Upper lobe of left lung (tissue), 6 donors: ENCODE measurements at regions not wholly inside any gene's neighbourhood (a gene's known extent, or its start where the extent isn't known, plus 50 kb on each side); places are given as distances from the start of the nearest gene placed in this dataset.

Experiments used
- ATAC-seq, 2 donors: fragments of 200-7000 bp; cut with Tn5 transposase; one replicate each; pipeline ENCODE4 v1.9.1; 2022; ENCODE audit warnings: mild to moderate bottlenecking in 2 of 2, moderate library complexity in 2 of 2; ENCODE audit not compliant: low FRiP score in 2 of 2
- DNase-seq, 2 donors: peaks; one replicate each; pipeline ENCODE4 v3.0.0-alpha.2; 2019 to 2020
- H3K27ac ChIP-seq, 4 donors: fragments of 200-600 bp; sonication (generic); one replicate each; pipeline ENCODE4 v1.5.1; 2016 to 2019
- H3K27me3 ChIP-seq, 4 donors: fragments of 200-600 bp; sonication (generic); one replicate each; pipeline ENCODE4 v1.5.1; 2017 to 2019
- H3K36me3 ChIP-seq, 4 donors: fragments of 200-600 bp; sonication (generic); one replicate each; pipeline ENCODE4 v1.5.1; 2016 to 2019
- H3K4me1 ChIP-seq, 4 donors: fragments of 200-600 bp; sonication (generic); one replicate each; pipeline ENCODE4 v1.5.1; 2018 to 2019
- H3K4me3 ChIP-seq, 4 donors: fragments of 200-600 bp; sonication (generic); one replicate each; pipeline ENCODE4 v1.5.1; 2017 to 2019; ENCODE audit warnings: mild to moderate bottlenecking in 2 of 4, moderate library complexity in 1 of 4
- H3K9me3 ChIP-seq, 4 donors: fragments of 200-600 bp; sonication (generic); one replicate each; pipeline ENCODE4 v1.5.1; 2018 to 2019
- EP300 ChIP-seq, 4 donors: sonication (generic); formaldehyde crosslinking; IDR thresholded peaks; one replicate each; pipeline ENCODE4 v1.5.1; 2017; ENCODE audit warnings: antibody characterized with exemption in 4 of 4, control low read depth in 2 of 4
- POLR2A ChIP-seq, 4 donors: fragments of 450-650 bp; IDR thresholded peaks; one replicate each; pipeline ENCODE4 v1.5.1; 2016 to 2017; ENCODE audit warnings: antibody characterized with exemption in 4 of 4, mild to moderate bottlenecking in 2 of 4
- POLR2AphosphoS5 ChIP-seq, 2 donors: sonication (generic); formaldehyde crosslinking; IDR thresholded peaks; one replicate each; pipeline ENCODE4 v1.5.1; 2017; ENCODE audit warnings: antibody characterized with exemption in 2 of 2
- WGBS, 2 donors: methylation state at CpG; one replicate each; pipeline ENCODE4 v1.1.5; 2017 to 2018; 5-methylcytosine and 5-hydroxymethylcytosine counted together
- TF ChIP-seq, protein P1 (sequence below), 6 experiments: fragments of 450-650 bp in 4 of 6; fragments of 200-600 bp in 2 of 6; sonication (generic) in 2 of 6; IDR thresholded peaks; one replicate each; pipeline ENCODE4 v1.5.1; 2016 to 2019; ENCODE audit warnings: antibody characterized with exemption in 6 of 6
- donor health status: DM: no; HTN: no; CAD: no; lungs with moderate emphysema.
- donor health status: DM: no; HTN: yes; CAD: no; lungs with severe emphysema.

DNA sequence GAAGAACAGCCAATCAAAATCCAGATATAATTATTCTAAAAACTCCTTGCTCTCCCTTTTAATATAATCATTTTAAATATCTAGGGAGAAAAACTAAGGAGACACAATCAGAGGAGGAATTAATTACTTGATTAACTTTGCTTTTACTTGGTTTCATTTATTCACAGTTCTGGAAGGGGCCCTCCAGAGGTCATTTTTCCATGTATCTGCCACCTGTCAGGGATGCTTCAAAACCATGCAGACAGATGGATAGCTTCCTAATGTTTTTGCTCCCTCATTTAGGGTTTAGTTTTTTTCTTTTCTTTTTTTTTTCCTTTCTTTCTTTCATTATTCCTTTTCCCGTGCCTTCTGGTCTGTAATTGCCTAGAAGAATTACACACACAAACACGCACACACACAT, 438.1 kb upstream of the ARPP21 start:
- no peaks in the 10 kb centered on the region for H3K36me3 ChIP-seq
- 74 to 78% methylated on average over 2 of the region's 2 CpGs for WGBS, 2 donors
- DNase-seq (no peak), ATAC-seq (no peak)
- no peak overlapping the region for H3K4me3 ChIP-seq
- no peak for TF ChIP-seq POLR2A (IDR thresholded peaks at IDR 0.05)
- no peak for TF ChIP-seq POLR2AphosphoS5 (IDR thresholded peaks at IDR 0.05)
- TF ChIP-seq EP300 (IDR thresholded peaks at IDR 0.05), result no peak
- TF ChIP-seq, protein P1, sequence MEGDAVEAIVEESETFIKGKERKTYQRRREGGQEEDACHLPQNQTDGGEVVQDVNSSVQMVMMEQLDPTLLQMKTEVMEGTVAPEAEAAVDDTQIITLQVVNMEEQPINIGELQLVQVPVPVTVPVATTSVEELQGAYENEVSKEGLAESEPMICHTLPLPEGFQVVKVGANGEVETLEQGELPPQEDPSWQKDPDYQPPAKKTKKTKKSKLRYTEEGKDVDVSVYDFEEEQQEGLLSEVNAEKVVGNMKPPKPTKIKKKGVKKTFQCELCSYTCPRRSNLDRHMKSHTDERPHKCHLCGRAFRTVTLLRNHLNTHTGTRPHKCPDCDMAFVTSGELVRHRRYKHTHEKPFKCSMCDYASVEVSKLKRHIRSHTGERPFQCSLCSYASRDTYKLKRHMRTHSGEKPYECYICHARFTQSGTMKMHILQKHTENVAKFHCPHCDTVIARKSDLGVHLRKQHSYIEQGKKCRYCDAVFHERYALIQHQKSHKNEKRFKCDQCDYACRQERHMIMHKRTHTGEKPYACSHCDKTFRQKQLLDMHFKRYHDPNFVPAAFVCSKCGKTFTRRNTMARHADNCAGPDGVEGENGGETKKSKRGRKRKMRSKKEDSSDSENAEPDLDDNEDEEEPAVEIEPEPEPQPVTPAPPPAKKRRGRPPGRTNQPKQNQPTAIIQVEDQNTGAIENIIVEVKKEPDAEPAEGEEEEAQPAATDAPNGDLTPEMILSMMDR (IDR thresholded peaks at IDR 0.05), result no peak
- no peaks in the 10 kb centered on the region for H3K4me1 ChIP-seq
- no peaks in the 10 kb centered on the region for H3K9me3 ChIP-seq
- no peak overlapping the region for H3K27ac ChIP-seq
- no peaks in the 10 kb centered on the region for H3K27me3 ChIP-seq

DNA sequence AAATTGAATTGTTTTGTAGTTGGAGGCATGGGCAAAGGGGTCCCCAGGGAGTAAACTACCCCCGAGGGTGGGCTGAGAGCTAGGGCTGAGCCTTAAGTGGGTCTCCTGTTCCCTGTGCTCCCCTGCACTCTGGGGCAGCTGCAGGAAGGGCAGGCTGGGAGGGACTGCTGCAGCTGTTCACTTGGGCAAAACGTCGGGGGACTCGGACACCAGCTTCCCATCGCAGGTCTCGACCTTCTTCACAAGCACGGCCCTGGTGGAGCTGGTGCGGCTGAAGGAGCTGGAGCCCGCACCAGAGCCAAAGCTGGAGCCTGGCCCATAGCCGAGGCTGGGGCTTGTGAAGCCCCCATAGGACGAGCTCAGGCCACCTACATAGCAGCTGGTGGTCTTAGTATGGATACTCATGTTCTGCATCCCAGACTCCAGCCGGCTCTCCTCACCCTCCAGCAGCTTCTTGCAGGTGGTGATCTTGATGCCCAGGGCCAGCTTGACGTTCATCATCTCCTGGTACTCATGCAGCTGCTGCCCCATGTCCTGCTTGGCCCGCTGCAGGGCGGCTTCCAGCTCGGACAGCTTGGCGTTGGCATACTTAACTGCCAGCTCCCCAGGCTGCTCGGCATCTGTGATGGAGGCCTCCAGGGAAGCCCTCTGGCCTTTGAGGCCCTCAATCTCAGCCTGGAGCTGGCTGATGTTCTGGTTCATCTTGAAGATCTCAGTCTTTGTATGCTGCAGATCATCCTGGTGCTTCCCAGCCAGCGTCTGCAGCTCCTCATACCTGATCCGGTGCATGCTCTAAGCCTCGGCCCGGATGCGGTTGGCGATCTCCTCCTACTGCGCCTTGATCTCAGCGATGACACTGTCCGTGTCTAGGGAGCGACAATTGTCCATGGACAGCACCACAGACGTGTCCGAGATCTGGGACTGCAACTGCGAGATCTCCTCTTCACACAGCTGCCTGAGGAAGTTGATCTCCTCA, 423.5 kb upstream of the ARPP21 start:
- Histone ChIP-seq H3K4me3 (no peak overlapping the region), H3K4me1 (no peaks in the 10 kb centered on the region), H3K9me3 (no peaks in the 10 kb centered on the region), H3K27ac (no peak overlapping the region), H3K36me3 (no peaks in the 10 kb centered on the region), H3K27me3 (no peaks in the 10 kb centered on the region)
- ATAC-seq (no peak), DNase-seq (peak in 1 of 2 donors; percentile 58)
- WGBS, 2 donors, result 90 to 92% methylated on average over 17 to 31 of the region's 31 CpGs
- no peak for TF ChIP-seq EP300 (IDR thresholded peaks at IDR 0.05)
- TF ChIP-seq, protein P1 (IDR thresholded peaks at IDR 0.05), result no peak
- no peak for TF ChIP-seq POLR2A (IDR thresholded peaks at IDR 0.05)
- TF ChIP-seq POLR2AphosphoS5 (IDR thresholded peaks at IDR 0.05), result no peak

DNA sequence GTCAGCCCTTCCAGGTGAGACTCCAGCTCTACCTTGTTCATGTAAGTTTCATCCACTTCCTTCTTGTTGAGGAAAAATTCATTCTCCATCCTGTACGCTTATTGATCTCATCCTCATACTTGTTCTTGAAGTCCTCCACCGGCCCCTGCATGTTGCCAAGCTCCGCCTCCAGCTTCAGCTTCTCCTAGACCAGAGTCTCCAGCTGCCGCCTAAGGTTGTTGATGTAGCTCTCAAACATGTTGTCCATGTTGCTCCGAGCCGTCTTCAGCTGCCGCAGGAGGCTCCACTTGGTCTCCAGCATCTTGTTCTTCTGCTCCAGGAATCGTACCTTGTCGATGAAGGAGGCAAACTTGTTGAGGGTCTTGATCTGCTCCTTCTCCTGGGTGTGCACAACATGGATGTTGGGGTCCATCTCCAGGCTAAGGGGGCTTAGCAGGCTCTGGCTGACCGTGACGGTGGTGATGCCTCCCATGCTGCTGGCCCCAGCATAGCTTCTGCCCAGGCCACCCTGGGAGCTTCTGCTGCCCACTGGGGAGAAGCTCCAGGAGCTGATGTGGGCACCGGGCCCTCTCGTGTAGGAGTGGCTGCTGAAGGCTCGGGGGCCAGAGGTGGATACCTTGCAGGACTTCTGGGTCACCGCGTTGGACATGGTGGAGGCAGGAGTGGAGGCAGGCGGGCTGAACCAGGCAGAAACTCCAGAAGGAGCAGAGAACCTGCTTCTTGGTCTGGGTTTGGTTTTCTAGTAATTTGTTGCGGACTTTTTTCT, 422.6 kb upstream of the ARPP21 start:
- Histone ChIP-seq H3K9me3 (no peaks in the 10 kb centered on the region), H3K4me3 (no peak overlapping the region), H3K27ac (no peak overlapping the region), H3K36me3 (no peaks in the 10 kb centered on the region), H3K27me3 (no peaks in the 10 kb centered on the region), H3K4me1 (no peaks in the 10 kb centered on the region)
- TF ChIP-seq POLR2AphosphoS5 (IDR thresholded peaks at IDR 0.05) (no peak), POLR2A (IDR thresholded peaks at IDR 0.05) (no peak), EP300 (IDR thresholded peaks at IDR 0.05) (no peak)
- ATAC-seq, result no peak
- DNase-seq, result peak in 1 of 2 donors; percentile 31
- 89 to 96% methylated on average over 16 to 17 of the region's 18 CpGs for WGBS, 2 donors

DNA sequence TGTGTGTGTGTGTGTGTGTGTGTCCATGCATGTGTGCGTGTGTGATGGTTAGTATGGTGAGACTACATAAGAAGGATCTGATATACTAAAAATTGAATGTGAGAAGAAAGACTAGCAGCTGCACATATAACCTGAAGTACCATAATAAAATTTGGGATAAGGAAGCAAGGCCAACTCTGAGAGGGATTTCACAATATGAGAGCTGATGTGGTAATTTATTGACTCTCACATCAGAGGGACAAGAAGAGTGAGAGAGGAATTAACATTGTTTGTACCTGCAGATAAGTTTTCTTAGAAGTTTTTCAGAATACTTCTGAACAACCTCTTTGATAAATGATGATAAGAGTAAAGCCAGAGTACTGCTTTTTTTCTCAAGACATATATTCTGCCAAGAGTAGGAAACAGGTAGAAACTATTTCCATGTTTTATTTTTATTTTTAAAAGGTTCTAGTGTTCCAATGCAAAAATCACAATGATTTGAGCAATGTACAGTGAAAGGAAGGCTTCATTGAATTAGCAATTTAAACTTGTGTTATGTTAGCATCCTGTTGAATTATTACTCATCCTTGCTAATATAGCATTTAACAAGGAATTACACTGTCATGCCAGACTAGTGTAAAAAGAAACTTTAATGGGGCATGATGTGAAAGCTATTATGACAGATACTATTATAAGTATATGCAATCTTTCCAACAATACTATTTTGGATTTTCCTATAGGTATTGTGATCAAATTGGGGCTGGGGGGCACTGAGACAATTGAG, 415.5 kb upstream of the ARPP21 start:
- ATAC-seq (no peak), DNase-seq (no peak)
- no peaks in the 10 kb centered on the region for H3K27me3 ChIP-seq
- no peaks in the 10 kb centered on the region for H3K36me3 ChIP-seq
- 76 to 92% methylated on average over 1 of the region's 1 CpG for WGBS, 2 donors
- no peak overlapping the region for H3K27ac ChIP-seq
- H3K9me3 ChIP-seq, result no peaks in the 10 kb centered on the region
- no peaks in the 10 kb centered on the region for H3K4me1 ChIP-seq
- H3K4me3 ChIP-seq, result no peak overlapping the region
- TF ChIP-seq POLR2AphosphoS5 (IDR thresholded peaks at IDR 0.05) (no peak), EP300 (IDR thresholded peaks at IDR 0.05) (no peak), POLR2A (IDR thresholded peaks at IDR 0.05) (no peak)
- TF ChIP-seq, protein P1 (IDR thresholded peaks at IDR 0.05), result no peak
